B cell (primary cell): ENCODE measurements at regions not wholly inside any gene's neighbourhood (a gene's known extent, or its start where the extent isn't known, plus 50 kb on each side); places are given as distances from the start of the nearest gene placed in this dataset.
"Not testable (repeated sequence)": the region's sequence is repeated elsewhere in the genome, so short reads cannot be mapped to it uniquely, and the experiment has no call there.

ENCODE experiments used
- EZH2 ChIP-seq: IDR thresholded peaks from 2 replicates; pipeline ENCODE4 v1.6.1; 2012; ENCODE audit warnings: borderline replicate concordance, low read depth, mild to moderate bottlenecking, moderate library complexity, low read length; ENCODE audit not compliant: insufficient read depth, poor library complexity, severe bottlenecking
- TF ChIP-seq, protein P1 (sequence below): fragments of 200-600 bp; IDR thresholded peaks from one replicate; pipeline ENCODE4 v1.8.0; 2022; ENCODE audit warnings: antibody characterized with exemption, mild to moderate bottlenecking

DNA sequence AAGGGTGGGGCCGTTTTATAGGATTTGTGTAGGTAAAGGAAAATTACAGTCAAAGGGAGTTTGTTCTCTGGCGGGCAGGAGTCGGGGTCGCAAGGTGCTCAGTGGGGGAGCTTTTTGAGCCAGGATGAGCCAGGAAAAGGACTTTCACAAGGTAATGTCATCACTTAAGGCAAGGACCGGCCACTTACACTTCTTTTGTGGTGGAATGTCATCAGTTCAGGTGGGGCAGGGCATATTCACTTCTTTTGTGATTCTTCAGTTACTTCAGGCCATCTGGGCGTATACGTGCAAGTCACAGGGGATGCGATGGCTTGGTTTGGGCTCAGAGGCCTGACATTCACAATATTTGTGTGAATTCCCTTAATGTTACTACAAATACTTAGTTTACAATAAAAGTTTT is 88.2 kb upstream of the MAP3K7 start:
- TF ChIP-seq, protein P1, sequence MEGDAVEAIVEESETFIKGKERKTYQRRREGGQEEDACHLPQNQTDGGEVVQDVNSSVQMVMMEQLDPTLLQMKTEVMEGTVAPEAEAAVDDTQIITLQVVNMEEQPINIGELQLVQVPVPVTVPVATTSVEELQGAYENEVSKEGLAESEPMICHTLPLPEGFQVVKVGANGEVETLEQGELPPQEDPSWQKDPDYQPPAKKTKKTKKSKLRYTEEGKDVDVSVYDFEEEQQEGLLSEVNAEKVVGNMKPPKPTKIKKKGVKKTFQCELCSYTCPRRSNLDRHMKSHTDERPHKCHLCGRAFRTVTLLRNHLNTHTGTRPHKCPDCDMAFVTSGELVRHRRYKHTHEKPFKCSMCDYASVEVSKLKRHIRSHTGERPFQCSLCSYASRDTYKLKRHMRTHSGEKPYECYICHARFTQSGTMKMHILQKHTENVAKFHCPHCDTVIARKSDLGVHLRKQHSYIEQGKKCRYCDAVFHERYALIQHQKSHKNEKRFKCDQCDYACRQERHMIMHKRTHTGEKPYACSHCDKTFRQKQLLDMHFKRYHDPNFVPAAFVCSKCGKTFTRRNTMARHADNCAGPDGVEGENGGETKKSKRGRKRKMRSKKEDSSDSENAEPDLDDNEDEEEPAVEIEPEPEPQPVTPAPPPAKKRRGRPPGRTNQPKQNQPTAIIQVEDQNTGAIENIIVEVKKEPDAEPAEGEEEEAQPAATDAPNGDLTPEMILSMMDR, result not testable (repeated sequence)
- TF ChIP-seq EZH2, result not testable (repeated sequence)
